ENCODE measurements at regions not wholly inside any gene's neighbourhood (a gene's known extent, or its start where the extent isn't known, plus 50 kb on each side); places are given as distances from the start of the nearest gene placed in this dataset.

DNA sequence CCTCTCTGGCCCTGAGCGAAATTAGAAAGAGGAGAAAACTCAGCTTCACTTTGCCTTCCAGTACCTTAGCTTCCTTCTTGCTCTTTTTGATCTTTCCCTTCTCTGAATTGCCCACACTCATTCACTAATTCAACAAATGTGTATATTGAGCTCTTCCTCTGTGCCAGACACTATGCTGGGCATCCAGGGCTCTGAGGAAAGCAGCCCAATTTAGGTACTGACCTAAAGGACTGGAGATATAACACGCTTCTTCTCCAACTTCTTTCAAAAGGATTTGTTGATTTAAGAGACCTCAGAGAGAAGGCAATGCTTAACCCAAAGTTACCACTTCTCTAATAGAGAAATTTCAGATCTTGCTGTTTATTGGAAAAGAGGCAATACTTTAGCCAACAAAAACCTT lies 103.6 kb downstream of the TMPRSS5 start:
- ChIA-PET CTCF (ENCODE audit: unreplicated experiment) (no interaction called here), POLR2A (no interaction called here)
- H3K36me3 ChIP-seq (ENCODE audit: insufficient read depth, low read length): no peaks in the 10 kb centered on the region
- H3K79me2 ChIP-seq (ENCODE audit: insufficient read depth, low read depth, low read length): no peaks in the 10 kb centered on the region
- no peak overlapping the region for H3K4me2 ChIP-seq (ENCODE audit: low read length)
- no peak overlapping the region for H2AFZ ChIP-seq (ENCODE audit: low read length)
- BruUV-seq (replicated peaks): no TSS peak
- no peak overlapping the region for H3K27ac ChIP-seq (ENCODE audit: low read depth, low read length, poor library complexity, severe bottlenecking)
- no peaks in the 10 kb centered on the region for H3K9me2 ChIP-seq (ENCODE audit: insufficient read depth, low read length)
- no peak overlapping the region for H3K4me3 ChIP-seq (ENCODE audit: low read depth, low read length, poor library complexity, severe bottlenecking)
- H3K4me1 ChIP-seq (ENCODE audit: insufficient read depth, low read length, poor library complexity, severe bottlenecking): no peaks in the 10 kb centered on the region
- intact Hi-C loops (cut with micrococcal nuclease; ENCODE audit: unreplicated experiment): no loop called here
- no peaks in the 10 kb centered on the region for H3K9me3 ChIP-seq (ENCODE audit: low read length)
- TF ChIP-seq EZH2phosphoT487 (IDR thresholded peaks at IDR 0.05; ENCODE audit: borderline replicate concordance, low read depth, low read length): no peak
- H4K20me1 ChIP-seq (ENCODE audit: insufficient read depth, low read length): no peaks in the 10 kb centered on the region
- DNase-seq (ENCODE audit: low spot score): no peak

DNA sequence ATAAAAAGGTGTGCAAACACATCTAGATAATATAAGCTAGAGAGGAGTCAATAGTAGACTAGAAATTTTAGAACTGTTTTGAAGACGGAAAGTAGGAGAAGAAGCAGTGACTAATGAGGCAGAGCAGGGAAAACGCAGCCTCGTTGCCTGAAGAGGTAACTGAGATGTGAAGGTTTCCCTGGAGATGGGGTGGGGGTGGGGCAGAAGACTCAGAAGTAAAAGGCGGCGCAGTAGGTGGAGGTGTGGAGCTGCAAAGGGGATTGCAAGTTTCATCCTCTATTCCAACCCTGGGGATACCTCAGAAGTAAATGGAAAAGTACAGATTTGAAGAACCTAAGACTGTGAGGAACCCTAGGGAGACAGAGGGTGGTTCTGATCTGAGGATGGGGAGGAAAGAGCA lies 109.5 kb downstream of the TMPRSS5 start:
- no peak overlapping the region for H3K27ac ChIP-seq (ENCODE audit: low read depth, low read length, poor library complexity, severe bottlenecking)
- no peak overlapping the region for H3K4me3 ChIP-seq (ENCODE audit: low read depth, low read length, poor library complexity, severe bottlenecking)
- POLR2A ChIA-PET: no interaction called here
- H3K36me3 ChIP-seq (ENCODE audit: insufficient read depth, low read length): no peaks in the 10 kb centered on the region
- no peaks in the 10 kb centered on the region for H3K9me3 ChIP-seq (ENCODE audit: low read length)
- DNase-seq (ENCODE audit: low spot score): no peak
- no peak overlapping the region for H2AFZ ChIP-seq (ENCODE audit: low read length)
- no peaks in the 10 kb centered on the region for H3K4me1 ChIP-seq (ENCODE audit: insufficient read depth, low read length, poor library complexity, severe bottlenecking)
- BruUV-seq (replicated peaks): no TSS peak
- no peaks in the 10 kb centered on the region for H3K9me2 ChIP-seq (ENCODE audit: insufficient read depth, low read length)
- intact Hi-C loops (cut with micrococcal nuclease; ENCODE audit: unreplicated experiment): no loop called here
- no peaks in the 10 kb centered on the region for H3K79me2 ChIP-seq (ENCODE audit: insufficient read depth, low read depth, low read length)
- TF ChIP-seq, protein P1, sequence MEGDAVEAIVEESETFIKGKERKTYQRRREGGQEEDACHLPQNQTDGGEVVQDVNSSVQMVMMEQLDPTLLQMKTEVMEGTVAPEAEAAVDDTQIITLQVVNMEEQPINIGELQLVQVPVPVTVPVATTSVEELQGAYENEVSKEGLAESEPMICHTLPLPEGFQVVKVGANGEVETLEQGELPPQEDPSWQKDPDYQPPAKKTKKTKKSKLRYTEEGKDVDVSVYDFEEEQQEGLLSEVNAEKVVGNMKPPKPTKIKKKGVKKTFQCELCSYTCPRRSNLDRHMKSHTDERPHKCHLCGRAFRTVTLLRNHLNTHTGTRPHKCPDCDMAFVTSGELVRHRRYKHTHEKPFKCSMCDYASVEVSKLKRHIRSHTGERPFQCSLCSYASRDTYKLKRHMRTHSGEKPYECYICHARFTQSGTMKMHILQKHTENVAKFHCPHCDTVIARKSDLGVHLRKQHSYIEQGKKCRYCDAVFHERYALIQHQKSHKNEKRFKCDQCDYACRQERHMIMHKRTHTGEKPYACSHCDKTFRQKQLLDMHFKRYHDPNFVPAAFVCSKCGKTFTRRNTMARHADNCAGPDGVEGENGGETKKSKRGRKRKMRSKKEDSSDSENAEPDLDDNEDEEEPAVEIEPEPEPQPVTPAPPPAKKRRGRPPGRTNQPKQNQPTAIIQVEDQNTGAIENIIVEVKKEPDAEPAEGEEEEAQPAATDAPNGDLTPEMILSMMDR (conservative IDR thresholded peaks at IDR 0.05; ENCODE audit: low read length): no peak
- TF ChIP-seq EZH2phosphoT487 (IDR thresholded peaks at IDR 0.05; ENCODE audit: borderline replicate concordance, low read depth, low read length): no peak
- no peak overlapping the region for H3K4me2 ChIP-seq (ENCODE audit: low read length)
- CTCF ChIA-PET (ENCODE audit: unreplicated experiment): no interaction called here
- H4K20me1 ChIP-seq (ENCODE audit: insufficient read depth, low read length): no peaks in the 10 kb centered on the region

DNA sequence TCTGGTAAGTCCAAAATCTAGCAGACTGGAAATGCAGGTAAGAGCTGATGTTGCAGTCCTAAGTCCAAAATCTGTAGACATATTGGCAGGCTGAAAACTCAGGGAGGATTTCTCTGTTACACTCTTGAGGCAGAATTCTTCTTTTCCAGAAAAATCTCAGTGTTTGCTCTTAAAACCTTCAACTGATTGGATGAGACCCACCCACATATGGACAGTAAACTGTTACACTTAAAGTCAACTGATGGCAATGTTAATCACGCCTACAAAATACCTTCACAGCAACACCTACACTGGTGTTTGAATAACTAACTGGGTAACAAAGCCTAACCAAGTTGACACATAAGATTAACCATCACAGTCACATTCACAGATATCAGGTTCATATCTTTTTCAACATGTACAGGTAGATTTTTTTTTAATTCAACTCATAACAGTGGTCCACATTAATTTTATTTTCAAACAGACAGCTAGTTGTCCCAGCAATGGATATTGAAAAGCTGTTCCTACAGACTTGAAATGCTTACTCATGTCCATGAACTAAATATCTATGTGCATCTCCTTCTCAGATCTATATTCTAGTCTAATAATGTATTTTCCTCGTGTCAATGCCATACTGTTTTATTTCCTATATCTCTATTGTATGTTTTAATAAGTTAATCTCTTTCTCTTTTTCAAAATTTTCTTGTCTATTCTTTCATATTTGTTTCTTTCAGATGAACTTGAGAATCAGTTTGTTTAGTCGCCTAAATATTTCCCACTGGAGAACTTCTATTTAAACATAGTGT lies 110.1 kb downstream of the TMPRSS5 start:
- no peaks in the 10 kb centered on the region for H3K9me2 ChIP-seq (ENCODE audit: insufficient read depth, low read length)
- no peak overlapping the region for H3K4me2 ChIP-seq (ENCODE audit: low read length)
- ChIA-PET CTCF (ENCODE audit: unreplicated experiment) (no interaction called here), POLR2A (no interaction called here)
- H2AFZ ChIP-seq (ENCODE audit: low read length): no peak overlapping the region
- TF ChIP-seq, protein P1 (conservative IDR thresholded peaks at IDR 0.05; ENCODE audit: low read length): no peak
- TF ChIP-seq EZH2phosphoT487 (IDR thresholded peaks at IDR 0.05; ENCODE audit: borderline replicate concordance, low read depth, low read length): no peak
- no peaks in the 10 kb centered on the region for H3K79me2 ChIP-seq (ENCODE audit: insufficient read depth, low read depth, low read length)
- no TSS peak for BruUV-seq (replicated peaks)
- H3K4me1 ChIP-seq (ENCODE audit: insufficient read depth, low read length, poor library complexity, severe bottlenecking): no peaks in the 10 kb centered on the region
- no peaks in the 10 kb centered on the region for H4K20me1 ChIP-seq (ENCODE audit: insufficient read depth, low read length)
- no peaks in the 10 kb centered on the region for H3K9me3 ChIP-seq (ENCODE audit: low read length)
- no peak for DNase-seq (ENCODE audit: low spot score)
- H3K36me3 ChIP-seq (ENCODE audit: insufficient read depth, low read length): no peaks in the 10 kb centered on the region
- H3K4me3 ChIP-seq (ENCODE audit: low read depth, low read length, poor library complexity, severe bottlenecking): no peak overlapping the region
- intact Hi-C loops (cut with micrococcal nuclease; ENCODE audit: unreplicated experiment): no loop called here
- H3K27ac ChIP-seq (ENCODE audit: low read depth, low read length, poor library complexity, severe bottlenecking): no peak overlapping the region

Data from OCI-LY7 (cell line).